ENCODE measurements at regions not wholly inside any gene's neighbourhood (a gene's known extent, or its start where the extent isn't known, plus 50 kb on each side); places are given as distances from the start of the nearest gene placed in this dataset.

- DNase-seq (ENCODE audit: extremely low spot score), result no peak
- ChIA-PET POLR2A (no interaction called here), CTCF (interaction anchor here (1.0 to 4.9 kb wide), 6 partner anchors 9 to 239 kb away, joined by 3 to 32 read pairs (median 4); no protein-coding TSS in a partner anchor)
- no peak for TF ChIP-seq CTCF (IDR thresholded peaks at IDR 0.05; ENCODE audit: control extremely low read depth, extremely low read depth, low read depth, missing control alignments)
These were observed 95.7 kb upstream of the ITGA1 start for GRCh38 chr5:52692039-52692438.

GRCh38 chr5:52692606-52693005 lies 95.1 kb upstream of the ITGA1 start:
- ChIA-PET POLR2A (no interaction called here), CTCF (interaction anchor here (0.7 to 4.9 kb wide), 19 partner anchors 8 to 238 kb away, joined by 3 to 32 read pairs (median 4); no protein-coding TSS in a partner anchor)
- TF ChIP-seq CTCF (IDR thresholded peaks at IDR 0.05; ENCODE audit: control extremely low read depth, extremely low read depth, low read depth, missing control alignments), result no peak
- no peak for DNase-seq (ENCODE audit: extremely low spot score)

DNA sequence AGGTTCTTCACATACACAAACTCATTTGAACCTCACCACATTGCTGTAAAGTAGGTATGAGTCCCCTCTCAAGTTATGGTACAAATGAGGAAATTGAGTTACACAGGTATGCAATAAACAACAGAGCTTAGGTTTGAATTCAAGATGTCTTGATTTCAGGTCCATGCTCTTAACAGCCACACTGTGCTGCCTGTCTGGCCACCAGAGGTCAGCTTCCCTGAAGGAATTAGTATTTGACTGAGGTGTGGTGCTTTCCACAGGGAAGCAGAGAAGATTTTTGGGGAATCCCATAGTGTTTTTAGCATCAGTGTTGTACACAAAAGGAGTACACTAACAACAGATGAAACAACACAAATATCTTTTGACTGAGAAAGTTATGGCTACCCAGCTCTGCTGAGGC lies 94.4 kb upstream of the ITGA1 start:
- ChIA-PET CTCF (interaction anchor here (0.7 to 4.9 kb wide), 21 partner anchors 9 to 404 kb away, joined by 3 to 32 read pairs (median 4); no protein-coding TSS in a partner anchor), POLR2A (no interaction called here)
- DNase-seq (ENCODE audit: extremely low spot score), result peak; percentile 20
- TF ChIP-seq CTCF (IDR thresholded peaks at IDR 0.05; ENCODE audit: control extremely low read depth, extremely low read depth, low read depth, missing control alignments), result peak; percentile 75

- CTCF ChIA-PET, result interaction anchor here (0.9 to 4.9 kb wide), 18 partner anchors 9 to 404 kb away, joined by 3 to 32 read pairs (median 4); no protein-coding TSS in a partner anchor
- TF ChIP-seq CTCF (IDR thresholded peaks at IDR 0.05; ENCODE audit: control extremely low read depth, extremely low read depth, low read depth, missing control alignments), result no peak
- no peak for DNase-seq (ENCODE audit: extremely low spot score)
- POLR2A ChIA-PET, result interaction anchor here (0.5 kb wide), 1 partner anchor 132 kb away, joined by 3 read pairs; no protein-coding TSS in a partner anchor
These were observed 93.9 kb upstream of the ITGA1 start for GRCh38 chr5:52693836-52694235.

GRCh38 chr5:52694648-52695047 lies 93.1 kb upstream of the ITGA1 start:
- ChIA-PET CTCF (interaction anchor here (1.2 to 4.9 kb wide), 5 partner anchors 9 to 222 kb away, joined by 3 to 32 read pairs (median 5); no protein-coding TSS in a partner anchor), POLR2A (no interaction called here)
- no peak for DNase-seq (ENCODE audit: extremely low spot score)

DNA sequence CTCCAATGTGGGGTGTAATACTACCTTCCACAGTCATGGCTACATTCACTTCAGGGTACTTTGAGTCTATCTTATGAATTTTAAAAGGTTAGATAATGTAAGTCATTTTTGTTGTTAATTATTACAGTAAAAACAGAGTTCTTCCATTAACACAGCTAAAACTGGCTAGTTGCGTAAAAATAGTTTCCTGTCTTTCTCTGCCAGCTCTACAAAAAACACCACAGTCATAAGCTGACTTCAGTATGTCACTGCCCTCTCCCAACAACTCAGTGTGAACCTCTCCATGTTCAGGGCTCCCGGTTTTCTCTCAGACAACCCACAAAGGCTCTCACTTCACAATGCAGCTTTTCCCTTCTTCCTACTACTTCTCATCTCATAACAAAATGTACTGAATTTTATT lies 84.8 kb upstream of the ITGA1 start:
- DNase-seq (ENCODE audit: extremely low spot score), result no peak
- ChIA-PET POLR2A (no interaction called here), CTCF (no interaction called here)
- no peak for TF ChIP-seq CTCF (IDR thresholded peaks at IDR 0.05; ENCODE audit: control extremely low read depth, extremely low read depth, low read depth, missing control alignments)

More at GRCh38 chr5:52694648-52695047, 93.1 kb upstream of the ITGA1 start:
- TF ChIP-seq CTCF (IDR thresholded peaks at IDR 0.05; ENCODE audit: control extremely low read depth, extremely low read depth, low read depth, missing control alignments), result no peak

Measured in GM10248 (cell line).